ENCODE measurements at regions not wholly inside any gene's neighbourhood (a gene's known extent, or its start where the extent isn't known, plus 50 kb on each side); places are given as distances from the start of the nearest gene placed in this dataset.
A peak's percentile ranks its signal among the peaks of the same experiment; 100 is the strongest.

GRCh38 chr11:23519194-23519593 lies 658.9 kb upstream of the CCDC179 start:
- no peaks in the 10 kb centered on the region for H3K36me3 Mint-ChIP-seq
- CTCF ChIA-PET: no interaction called here
- H3K27me3 ChIP-seq (ENCODE audit: insufficient read depth, low read length, poor library complexity, severe bottlenecking): no peaks in the 10 kb centered on the region
- no peak for DNase-seq
- H3K36me3 ChIP-seq (ENCODE audit: insufficient read depth, low read length): no peaks in the 10 kb centered on the region
- no peak overlapping the region for H3K4me3 ChIP-seq (ENCODE audit: low read length)
- no peaks in the 10 kb centered on the region for H3K27me3 Mint-ChIP-seq
- no peaks in the 10 kb centered on the region for H3K9me3 ChIP-seq (ENCODE audit: low read length)
- no peak overlapping the region for H3K27ac ChIP-seq (ENCODE audit: low read depth, low read length)
- POLR2A ChIA-PET: no interaction called here
- no peak overlapping the region for H3K4me3 Mint-ChIP-seq
- H3K27ac Mint-ChIP-seq: no peak overlapping the region
- H3K9me3 Mint-ChIP-seq: peaks cover 2 to 27% (median 8%) of the 10 kb centered on the region in 5 donors
- H3K4me1 Mint-ChIP-seq: no peaks in the 10 kb centered on the region
- H3K4me1 ChIP-seq (ENCODE audit: insufficient read depth, low read length): no peaks in the 10 kb centered on the region

- CTCF ChIA-PET: no interaction called here
These were observed 660.1 kb upstream of the CCDC179 start for GRCh38 chr11:23520226-23520960.

DNA sequence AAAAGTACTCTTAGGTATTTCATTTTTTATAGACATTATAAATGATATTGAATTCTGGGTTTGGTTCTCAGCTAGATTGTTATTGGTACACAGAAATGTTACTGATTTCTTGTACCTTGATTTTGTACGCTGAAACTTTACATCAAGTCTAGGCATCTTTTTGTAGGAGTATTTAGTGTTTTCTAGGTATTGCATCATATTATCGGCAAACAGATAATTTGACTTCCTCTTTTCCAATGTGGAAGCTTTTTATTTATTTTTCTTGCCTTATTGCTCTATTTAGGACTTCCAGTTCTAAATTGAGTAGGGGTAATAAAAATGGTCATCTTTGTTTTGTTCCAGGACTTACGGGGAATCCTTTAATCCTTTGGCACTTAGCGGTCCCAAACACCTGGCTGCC lies 676.6 kb upstream of the CCDC179 start:
- no peak overlapping the region for H3K4me3 ChIP-seq (ENCODE audit: low read length)
- no peak overlapping the region for H3K27ac ChIP-seq (ENCODE audit: low read depth, low read length)
- DNase-seq: no peak
- H3K4me3 Mint-ChIP-seq: no peak overlapping the region
- H3K9me3 ChIP-seq (ENCODE audit: low read length): no peaks in the 10 kb centered on the region
- peaks cover 3 to 32% (median 12%) of the 10 kb centered on the region in 5 donors for H3K9me3 Mint-ChIP-seq
- CTCF ChIA-PET: no interaction called here
- H3K27me3 Mint-ChIP-seq: no peaks in the 10 kb centered on the region
- H3K36me3 Mint-ChIP-seq: peaks cover 0 to 8% (median 0%) of the 10 kb centered on the region in 3 donors
- no peaks in the 10 kb centered on the region for H3K4me1 Mint-ChIP-seq
- H3K27me3 ChIP-seq (ENCODE audit: insufficient read depth, low read length, poor library complexity, severe bottlenecking): no peaks in the 10 kb centered on the region
- H3K27ac Mint-ChIP-seq: no peak overlapping the region
- POLR2A ChIA-PET: no interaction called here
- no peaks in the 10 kb centered on the region for H3K36me3 ChIP-seq (ENCODE audit: insufficient read depth, low read length)
- H3K4me1 ChIP-seq (ENCODE audit: insufficient read depth, low read length): no peaks in the 10 kb centered on the region

More at GRCh38 chr11:23520226-23520960, 660.1 kb upstream of the CCDC179 start:
- no peak overlapping the region for H3K27ac ChIP-seq (ENCODE audit: low read depth, low read length)
- H3K4me1 Mint-ChIP-seq: no peaks in the 10 kb centered on the region
- H3K36me3 Mint-ChIP-seq: no peaks in the 10 kb centered on the region
- no peak overlapping the region for H3K27ac Mint-ChIP-seq
- H3K9me3 Mint-ChIP-seq: peaks cover 2 to 21% (median 8%) of the 10 kb centered on the region in 5 donors
- no peaks in the 10 kb centered on the region for H3K9me3 ChIP-seq (ENCODE audit: low read length)
- H3K4me3 ChIP-seq (ENCODE audit: low read length): no peak overlapping the region
- no peaks in the 10 kb centered on the region for H3K4me1 ChIP-seq (ENCODE audit: insufficient read depth, low read length)
- DNase-seq: no peak
- H3K36me3 ChIP-seq (ENCODE audit: insufficient read depth, low read length): no peaks in the 10 kb centered on the region
- no peak overlapping the region for H3K4me3 Mint-ChIP-seq
- H3K27me3 ChIP-seq (ENCODE audit: insufficient read depth, low read length, poor library complexity, severe bottlenecking): no peaks in the 10 kb centered on the region
- POLR2A ChIA-PET: no interaction called here
- no peaks in the 10 kb centered on the region for H3K27me3 Mint-ChIP-seq

DNA sequence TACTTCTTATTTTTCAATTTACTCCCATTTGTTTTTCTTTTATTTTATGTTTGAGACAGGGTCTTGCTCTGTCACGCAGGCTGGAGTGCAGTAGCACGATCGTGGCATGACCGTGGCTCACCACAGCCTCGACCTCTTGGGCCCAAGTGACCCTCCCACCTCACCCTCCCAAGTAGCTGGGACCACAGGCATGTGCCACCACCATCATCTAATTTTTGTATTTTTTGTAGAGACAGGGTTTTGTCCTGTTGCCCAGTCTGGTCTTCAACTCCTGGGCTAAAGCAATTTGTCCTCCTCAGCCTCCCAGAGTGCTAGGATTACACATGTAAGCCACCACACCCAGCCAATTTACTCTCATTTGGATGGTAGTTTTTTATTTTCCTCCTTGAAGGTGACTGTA lies 679.3 kb upstream of the CCDC179 start:
- Histone ChIP-seq H3K27ac (ENCODE audit: low read depth, low read length) (no peak overlapping the region), H3K4me1 (ENCODE audit: insufficient read depth, low read length) (no peaks in the 10 kb centered on the region), H3K36me3 (ENCODE audit: insufficient read depth, low read length) (no peaks in the 10 kb centered on the region), H3K9me3 (ENCODE audit: low read length) (no peaks in the 10 kb centered on the region), H3K4me3 (ENCODE audit: low read length) (no peak overlapping the region), H3K27me3 (ENCODE audit: insufficient read depth, low read length, poor library complexity, severe bottlenecking) (no peaks in the 10 kb centered on the region)
- no peaks in the 10 kb centered on the region for H3K4me1 Mint-ChIP-seq
- POLR2A ChIA-PET: no interaction called here
- no peak overlapping the region for H3K4me3 Mint-ChIP-seq
- H3K36me3 Mint-ChIP-seq: peaks cover 0 to 8% (median 0%) of the 10 kb centered on the region in 3 donors
- H3K27me3 Mint-ChIP-seq: no peaks in the 10 kb centered on the region
- CTCF ChIA-PET: interaction anchor here (1.3 kb wide), 1 partner anchor 818 kb away, joined by 4 read pairs; no protein-coding TSS in a partner anchor
- no peak for DNase-seq
- peaks cover 3 to 32% (median 10%) of the 10 kb centered on the region in 5 donors for H3K9me3 Mint-ChIP-seq
- no peak overlapping the region for H3K27ac Mint-ChIP-seq

DNA sequence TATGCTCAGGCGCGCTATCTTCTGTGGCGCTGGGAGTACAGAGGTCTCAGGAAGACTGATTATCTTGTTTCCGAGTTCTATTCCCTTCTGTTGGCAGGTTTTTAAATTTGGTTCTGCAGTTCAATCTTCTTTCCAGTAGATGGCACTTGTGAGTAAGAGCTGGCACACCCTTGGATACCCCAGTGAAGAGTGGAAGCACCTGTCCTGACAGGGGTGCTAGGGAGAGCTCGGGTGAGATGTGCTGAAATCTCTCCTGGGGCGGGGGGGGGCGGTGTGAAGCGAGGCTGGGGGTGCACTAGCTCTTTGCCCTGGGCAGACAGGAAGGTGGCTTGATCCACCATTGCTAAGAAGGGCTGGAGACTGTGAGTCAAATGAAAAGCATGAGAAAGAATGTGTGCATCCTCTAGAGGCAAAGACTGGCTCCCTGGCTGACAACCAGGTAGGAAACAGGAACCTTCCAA lies 679.9 kb upstream of the CCDC179 start:
- ChIA-PET CTCF (interaction anchor here (1.3 kb wide), 1 partner anchor 817 kb away, joined by 4 read pairs; no protein-coding TSS in a partner anchor), POLR2A (no interaction called here)
- no peak overlapping the region for H3K27ac ChIP-seq (ENCODE audit: low read depth, low read length)
- peaks cover 0 to 8% (median 0%) of the 10 kb centered on the region in 3 donors for H3K36me3 Mint-ChIP-seq
- no peak overlapping the region for H3K4me3 ChIP-seq (ENCODE audit: low read length)
- H3K4me1 ChIP-seq (ENCODE audit: insufficient read depth, low read length): no peaks in the 10 kb centered on the region
- H3K27ac Mint-ChIP-seq: peak overlapping the region in 4 of 8 donors; percentile 7 to 78 (median 46)
- H3K9me3 Mint-ChIP-seq: peaks cover 3 to 29% (median 10%) of the 10 kb centered on the region in 5 donors
- peak overlapping the region in 3 of 7 donors; percentile 6 to 42 (median 39) for H3K4me3 Mint-ChIP-seq
- H3K4me1 Mint-ChIP-seq: no peaks in the 10 kb centered on the region
- H3K36me3 ChIP-seq (ENCODE audit: insufficient read depth, low read length): no peaks in the 10 kb centered on the region
- peak in 1 of 5 donors; percentile 3 for DNase-seq
- H3K27me3 ChIP-seq (ENCODE audit: insufficient read depth, low read length, poor library complexity, severe bottlenecking): no peaks in the 10 kb centered on the region
- no peaks in the 10 kb centered on the region for H3K9me3 ChIP-seq (ENCODE audit: low read length)
- H3K27me3 Mint-ChIP-seq: no peaks in the 10 kb centered on the region

- DNase-seq: no peak
- no peak overlapping the region for H3K27ac ChIP-seq (ENCODE audit: low read depth, low read length)
- H3K36me3 Mint-ChIP-seq: peaks cover 0 to under 1% (median 0%) of the 10 kb centered on the region in 3 donors
- H3K36me3 ChIP-seq (ENCODE audit: insufficient read depth, low read length): no peaks in the 10 kb centered on the region
- no peaks in the 10 kb centered on the region for H3K9me3 ChIP-seq (ENCODE audit: low read length)
- no peaks in the 10 kb centered on the region for H3K27me3 Mint-ChIP-seq
- no peak overlapping the region for H3K4me3 Mint-ChIP-seq
- H3K9me3 Mint-ChIP-seq: peaks cover 0 to 25% (median 3%) of the 10 kb centered on the region in 5 donors
- H3K27me3 ChIP-seq (ENCODE audit: insufficient read depth, low read length, poor library complexity, severe bottlenecking): no peaks in the 10 kb centered on the region
- H3K4me1 Mint-ChIP-seq: no peaks in the 10 kb centered on the region
- CTCF ChIA-PET: no interaction called here
- H3K4me1 ChIP-seq (ENCODE audit: insufficient read depth, low read length): no peaks in the 10 kb centered on the region
- POLR2A ChIA-PET: no interaction called here
- H3K27ac Mint-ChIP-seq: peak overlapping the region in 1 of 8 donors; percentile 93
- H3K4me3 ChIP-seq (ENCODE audit: low read length): no peak overlapping the region
These were observed 681.9 kb upstream of the CCDC179 start for GRCh38 chr11:23542189-23542588.

DNA sequence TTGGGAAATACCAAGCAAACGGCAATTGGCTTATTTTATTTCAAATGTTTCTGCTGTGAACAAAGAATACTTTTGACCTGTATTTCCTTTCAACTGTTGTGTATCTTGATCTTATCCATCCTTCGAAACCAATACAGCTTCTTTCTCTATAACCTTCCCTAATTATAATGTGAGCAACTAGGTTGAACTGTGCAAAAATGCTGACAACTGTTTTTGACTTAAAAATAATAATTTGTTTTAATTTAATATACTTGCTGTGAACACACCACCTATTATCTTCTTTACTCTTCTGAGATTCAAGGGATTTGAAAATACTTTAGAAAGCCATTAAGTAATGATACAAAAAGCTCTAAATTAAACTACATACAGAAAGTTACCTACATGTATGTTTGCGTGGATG lies 682.5 kb upstream of the CCDC179 start:
- H3K9me3 ChIP-seq (ENCODE audit: low read length): no peaks in the 10 kb centered on the region
- no peak overlapping the region for H3K4me3 Mint-ChIP-seq
- no peak overlapping the region for H3K4me3 ChIP-seq (ENCODE audit: low read length)
- no peak for DNase-seq
- peaks cover 0 to 30% (median 3%) of the 10 kb centered on the region in 5 donors for H3K9me3 Mint-ChIP-seq
- no peak overlapping the region for H3K27ac Mint-ChIP-seq
- ChIA-PET CTCF (no interaction called here), POLR2A (no interaction called here)
- no peaks in the 10 kb centered on the region for H3K27me3 ChIP-seq (ENCODE audit: insufficient read depth, low read length, poor library complexity, severe bottlenecking)
- no peak overlapping the region for H3K27ac ChIP-seq (ENCODE audit: low read depth, low read length)
- no peaks in the 10 kb centered on the region for H3K4me1 ChIP-seq (ENCODE audit: insufficient read depth, low read length)
- no peaks in the 10 kb centered on the region for H3K36me3 Mint-ChIP-seq
- H3K27me3 Mint-ChIP-seq: no peaks in the 10 kb centered on the region
- H3K4me1 Mint-ChIP-seq: no peaks in the 10 kb centered on the region
- no peaks in the 10 kb centered on the region for H3K36me3 ChIP-seq (ENCODE audit: insufficient read depth, low read length)

DNA sequence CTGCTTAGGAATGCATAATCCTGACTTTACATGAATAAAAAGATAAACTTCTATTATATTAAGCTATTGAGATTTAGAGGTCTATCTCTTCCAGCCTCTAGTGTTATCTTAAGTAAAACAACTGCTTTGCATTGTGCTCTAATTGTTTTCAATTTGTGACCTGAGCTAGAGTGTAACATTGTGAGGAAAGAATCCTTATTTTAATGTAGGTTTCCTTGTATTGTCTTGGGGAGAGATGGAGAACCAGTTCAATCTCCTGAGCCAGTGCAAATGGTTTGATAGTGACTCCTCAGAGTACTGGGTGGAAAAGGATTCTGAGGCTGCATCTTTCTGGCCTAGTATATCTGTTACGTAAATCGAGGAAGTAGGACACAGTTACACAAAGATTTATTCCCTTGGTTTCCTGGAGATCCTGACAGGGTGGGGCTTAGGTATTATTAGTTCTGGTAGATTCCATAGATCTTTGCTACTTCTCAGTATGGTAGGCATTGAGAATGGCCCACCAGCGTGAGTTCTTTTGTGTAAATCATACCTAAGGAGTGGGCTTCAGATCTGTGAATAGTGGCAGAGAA lies 683.5 kb upstream of the CCDC179 start:
- Histone ChIP-seq H3K27ac (ENCODE audit: low read depth, low read length) (no peak overlapping the region), H3K36me3 (ENCODE audit: insufficient read depth, low read length) (no peaks in the 10 kb centered on the region), H3K4me3 (ENCODE audit: low read length) (no peak overlapping the region), H3K4me1 (ENCODE audit: insufficient read depth, low read length) (no peaks in the 10 kb centered on the region), H3K27me3 (ENCODE audit: insufficient read depth, low read length, poor library complexity, severe bottlenecking) (no peaks in the 10 kb centered on the region), H3K9me3 (ENCODE audit: low read length) (no peaks in the 10 kb centered on the region)
- CTCF ChIA-PET: no interaction called here
- Mint-ChIP-seq H3K27me3 (no peaks in the 10 kb centered on the region), H3K4me1 (no peaks in the 10 kb centered on the region), H3K9me3 (peaks cover 0 to 33% (median 3%) of the 10 kb centered on the region in 5 donors), H3K27ac (no peak overlapping the region), H3K36me3 (no peaks in the 10 kb centered on the region), H3K4me3 (no peak overlapping the region)
- no peak for DNase-seq
- POLR2A ChIA-PET: no interaction called here
